Natural killer cell (primary cell): ENCODE measurements at regions not wholly inside any gene's neighbourhood (a gene's known extent, or its start where the extent isn't known, plus 50 kb on each side); places are given as distances from the start of the nearest gene placed in this dataset.

Source experiments
- ATAC-seq, 3 donors: fragments of 150-1000 bp in 2 of 3; fragments of 200-7000 bp in 1 of 3; cut with Tn5 transposase; 1 replicate in 1 of 3; 2 replicates in 2 of 3; pipeline ENCODE4 v1.10.0; 2021; ENCODE audit warnings: mild to moderate bottlenecking in 2 of 3, moderate library complexity in 2 of 3
- DNase-seq, 2 donors: peaks; one replicate each; pipeline versions ENCODE4 v3.0.0 to v3.0.0-alpha.2; 2013 to 2021; ENCODE audit warnings: mixed read lengths in 1 of 2
- H3K27ac ChIP-seq: one replicate; pipeline ENCODE4 v1.5.1; 2013; ENCODE audit warnings: mild to moderate bottlenecking, low read length
- H3K27me3 ChIP-seq: one replicate; pipeline ENCODE4 v1.6.1; 2013; ENCODE audit warnings: low read length; ENCODE audit not compliant: control insufficient read depth, insufficient read depth
- H3K36me3 ChIP-seq: one replicate; pipeline ENCODE4 v1.6.1; 2013; ENCODE audit warnings: low read length; ENCODE audit not compliant: control insufficient read depth, insufficient read depth
- H3K4me1 ChIP-seq: one replicate; pipeline ENCODE4 v1.6.1; 2013; ENCODE audit warnings: low read length; ENCODE audit not compliant: control insufficient read depth, insufficient read depth
- H3K4me3 ChIP-seq: one replicate; pipeline ENCODE4 v1.5.1; 2013; ENCODE audit warnings: low read length
- H3K9me3 ChIP-seq: one replicate; pipeline ENCODE4 v1.6.1; 2013; ENCODE audit warnings: low read length; ENCODE audit not compliant: control insufficient read depth, insufficient read depth
- H3K27ac Mint-ChIP-seq, 2 donors: one replicate each; pipeline ENCODE4 v1.8.0; 2022; ENCODE audit warnings: mild to moderate bottlenecking in 2 of 2, mixed read lengths in 2 of 2, moderate library complexity in 1 of 2
- H3K27me3 Mint-ChIP-seq, 2 donors: one replicate each; pipeline ENCODE4 v1.8.0; 2022; ENCODE audit warnings: low read depth in 2 of 2, mixed read lengths in 2 of 2
- H3K36me3 Mint-ChIP-seq: one replicate; pipeline ENCODE4 v1.8.0; 2022; ENCODE audit warnings: mixed read lengths
- H3K4me1 Mint-ChIP-seq, 2 donors: one replicate each; pipeline ENCODE4 v1.8.0; 2022; ENCODE audit warnings: mixed read lengths in 2 of 2
- H3K4me3 Mint-ChIP-seq: one replicate; pipeline ENCODE4 v1.8.0; 2022; ENCODE audit warnings: mild to moderate bottlenecking, moderate library complexity, mixed read lengths
- H3K9me3 Mint-ChIP-seq, 2 donors: one replicate each; pipeline ENCODE4 v1.8.0; 2022; ENCODE audit warnings: mixed read lengths in 2 of 2
- WGBS: methylation state at CpG from one replicate; pipeline ENCODE4 v1.1.7; 2013; ENCODE audit warnings: missing lambda C conversion rate; ENCODE audit not compliant: insufficient coverage; 5-methylcytosine and 5-hydroxymethylcytosine counted together
- intact Hi-C: fragments of 100-400 bp; cut with micrococcal nuclease; formaldehyde crosslinking; loops from one replicate; pipeline ENCODE4 v1.14.2; 2022
- TF ChIP-seq, protein P1 (sequence below): fragments of 200-600 bp; IDR thresholded peaks from one replicate; pipeline ENCODE4 v1.8.0; 2022; ENCODE audit warnings: antibody characterized with exemption

- TF ChIP-seq, protein P1, sequence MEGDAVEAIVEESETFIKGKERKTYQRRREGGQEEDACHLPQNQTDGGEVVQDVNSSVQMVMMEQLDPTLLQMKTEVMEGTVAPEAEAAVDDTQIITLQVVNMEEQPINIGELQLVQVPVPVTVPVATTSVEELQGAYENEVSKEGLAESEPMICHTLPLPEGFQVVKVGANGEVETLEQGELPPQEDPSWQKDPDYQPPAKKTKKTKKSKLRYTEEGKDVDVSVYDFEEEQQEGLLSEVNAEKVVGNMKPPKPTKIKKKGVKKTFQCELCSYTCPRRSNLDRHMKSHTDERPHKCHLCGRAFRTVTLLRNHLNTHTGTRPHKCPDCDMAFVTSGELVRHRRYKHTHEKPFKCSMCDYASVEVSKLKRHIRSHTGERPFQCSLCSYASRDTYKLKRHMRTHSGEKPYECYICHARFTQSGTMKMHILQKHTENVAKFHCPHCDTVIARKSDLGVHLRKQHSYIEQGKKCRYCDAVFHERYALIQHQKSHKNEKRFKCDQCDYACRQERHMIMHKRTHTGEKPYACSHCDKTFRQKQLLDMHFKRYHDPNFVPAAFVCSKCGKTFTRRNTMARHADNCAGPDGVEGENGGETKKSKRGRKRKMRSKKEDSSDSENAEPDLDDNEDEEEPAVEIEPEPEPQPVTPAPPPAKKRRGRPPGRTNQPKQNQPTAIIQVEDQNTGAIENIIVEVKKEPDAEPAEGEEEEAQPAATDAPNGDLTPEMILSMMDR: no peak
- no peaks in the 10 kb centered on the region for H3K27me3 ChIP-seq
- H3K36me3 ChIP-seq: no peaks in the 10 kb centered on the region
- Mint-ChIP-seq H3K4me3 (no peak overlapping the region), H3K27me3 (peaks cover 10 to 37% of the 10 kb centered on the region in 2 donors), H3K36me3 (no peaks in the 10 kb centered on the region), H3K9me3 (no peaks in the 10 kb centered on the region), H3K4me1 (no peaks in the 10 kb centered on the region), H3K27ac (no peak overlapping the region)
- ATAC-seq: no peak
- intact Hi-C loops: no loop called here
- WGBS: 93% methylated on average over 4 of the region's 5 CpGs
- DNase-seq: no peak
- H3K27ac ChIP-seq: no peak overlapping the region
- H3K9me3 ChIP-seq: no peaks in the 10 kb centered on the region
- no peaks in the 10 kb centered on the region for H3K4me1 ChIP-seq
- no peak overlapping the region for H3K4me3 ChIP-seq
These were observed 122.0 kb upstream of the SPTLC3 start for GRCh38 chr20:12886618-12887363.

DNA sequence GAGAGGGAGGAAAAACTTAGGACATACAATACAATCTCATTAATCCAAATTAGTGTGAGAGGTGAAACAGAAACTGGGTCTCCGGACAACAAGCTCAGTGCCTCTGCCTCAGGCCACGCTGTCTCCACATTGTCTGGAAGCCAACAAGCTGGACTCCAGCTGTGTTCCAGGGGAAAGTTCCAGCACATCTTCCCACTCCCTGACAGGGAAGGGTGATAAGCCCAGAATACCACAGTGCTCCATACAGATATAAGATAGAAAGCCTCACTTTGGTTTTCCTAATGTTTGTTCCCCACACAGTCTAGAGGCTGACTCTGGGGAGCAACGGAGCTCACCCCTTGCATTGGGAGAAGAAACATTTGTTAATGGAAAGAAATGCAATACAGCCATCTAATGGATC, 117.1 kb upstream of the SPTLC3 start:
- Histone ChIP-seq H3K9me3 (no peaks in the 10 kb centered on the region), H3K27ac (no peak overlapping the region), H3K4me1 (no peaks in the 10 kb centered on the region), H3K4me3 (no peak overlapping the region), H3K27me3 (no peaks in the 10 kb centered on the region), H3K36me3 (no peaks in the 10 kb centered on the region)
- H3K27ac Mint-ChIP-seq: no peak overlapping the region
- WGBS: 94% methylated on average over 2 of the region's 3 CpGs
- peaks cover 10 to 34% of the 10 kb centered on the region in 2 donors for H3K27me3 Mint-ChIP-seq
- TF ChIP-seq, protein P1: no peak
- intact Hi-C loops: no loop called here
- H3K4me1 Mint-ChIP-seq: no peaks in the 10 kb centered on the region
- ATAC-seq (no peak), DNase-seq (no peak)
- H3K36me3 Mint-ChIP-seq: no peaks in the 10 kb centered on the region
- no peaks in the 10 kb centered on the region for H3K9me3 Mint-ChIP-seq
- no peak overlapping the region for H3K4me3 Mint-ChIP-seq

- Mint-ChIP-seq H3K36me3 (no peaks in the 10 kb centered on the region), H3K27me3 (peaks cover 10 to 26% of the 10 kb centered on the region in 2 donors), H3K27ac (no peak overlapping the region), H3K9me3 (no peaks in the 10 kb centered on the region), H3K4me3 (no peak overlapping the region), H3K4me1 (no peaks in the 10 kb centered on the region)
- TF ChIP-seq, protein P1: no peak
- Histone ChIP-seq H3K4me3 (no peak overlapping the region), H3K4me1 (no peaks in the 10 kb centered on the region), H3K36me3 (no peaks in the 10 kb centered on the region), H3K27ac (no peak overlapping the region), H3K27me3 (no peaks in the 10 kb centered on the region), H3K9me3 (no peaks in the 10 kb centered on the region)
- no peak for DNase-seq
- intact Hi-C loops: no loop called here
- WGBS: 47% methylated on average over 4 of the region's 5 CpGs
- ATAC-seq: no peak
These were observed 115.8 kb upstream of the SPTLC3 start for GRCh38 chr20:12893019-12893418.

- Mint-ChIP-seq H3K4me1 (no peaks in the 10 kb centered on the region), H3K36me3 (no peaks in the 10 kb centered on the region), H3K4me3 (no peak overlapping the region), H3K9me3 (no peaks in the 10 kb centered on the region), H3K27ac (no peak overlapping the region), H3K27me3 (peaks cover 10 to 25% of the 10 kb centered on the region in 2 donors)
- DNase-seq (no peak), ATAC-seq (no peak)
- Histone ChIP-seq H3K9me3 (no peaks in the 10 kb centered on the region), H3K36me3 (no peaks in the 10 kb centered on the region), H3K27ac (no peak overlapping the region), H3K4me3 (no peak overlapping the region), H3K27me3 (no peaks in the 10 kb centered on the region), H3K4me1 (no peaks in the 10 kb centered on the region)
- WGBS: 75% methylated on average over 5 of the region's 6 CpGs
- intact Hi-C loops: no loop called here
- TF ChIP-seq, protein P1: no peak
These were observed 115.1 kb upstream of the SPTLC3 start for GRCh38 chr20:12893653-12894052.
